ENCODE measurements at regions not wholly inside any gene's neighbourhood (a gene's known extent, or its start where the extent isn't known, plus 50 kb on each side); places are given as distances from the start of the nearest gene placed in this dataset.
"Not testable (repeated sequence)": the region's sequence is repeated elsewhere in the genome, so short reads cannot be mapped to it uniquely, and the experiment has no call there.

DNA sequence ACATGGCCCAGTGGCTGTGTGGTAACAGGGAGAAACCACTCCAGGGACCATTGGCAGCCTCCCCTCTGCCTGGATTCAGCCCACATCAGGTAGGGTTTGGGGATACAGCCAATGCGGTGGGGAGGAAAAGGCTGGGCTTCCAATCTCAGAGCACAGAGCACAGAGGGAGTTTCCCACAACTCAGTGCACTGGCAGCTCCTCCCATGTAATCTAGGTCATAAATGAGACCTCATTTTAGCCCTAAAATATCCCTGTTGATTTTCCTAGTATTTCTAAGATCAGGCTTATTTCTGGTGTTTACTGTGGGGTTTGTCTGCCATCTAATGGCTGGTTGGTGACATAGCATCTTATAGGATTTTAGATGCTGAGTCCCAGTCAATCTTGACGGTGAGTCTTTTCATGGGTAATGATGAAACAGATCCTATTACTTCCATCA, 462.8 kb downstream of the RPIA start:
- H3K27me3 ChIP-seq (ENCODE audit: control insufficient read depth in 5 of 5, insufficient read depth in 4 of 5, low read length in 5 of 5); H3K27ac ChIP-seq (ENCODE audit: low read depth, low read length); H3K4me1 ChIP-seq (ENCODE audit: control insufficient read depth in 5 of 5, insufficient read depth in 5 of 5, low read length in 5 of 5); H3K9ac ChIP-seq (ENCODE audit: low read length in 5 of 5); H3K9me3 ChIP-seq (ENCODE audit: control insufficient read depth in 5 of 5, low read length in 5 of 5); H3K4me3 ChIP-seq (ENCODE audit: low read depth in 1 of 5, low read length in 5 of 5); H3K36me3 ChIP-seq (ENCODE audit: control insufficient read depth in 5 of 5, insufficient read depth in 5 of 5, low read length in 5 of 5): not testable (repeated sequence)

DNA sequence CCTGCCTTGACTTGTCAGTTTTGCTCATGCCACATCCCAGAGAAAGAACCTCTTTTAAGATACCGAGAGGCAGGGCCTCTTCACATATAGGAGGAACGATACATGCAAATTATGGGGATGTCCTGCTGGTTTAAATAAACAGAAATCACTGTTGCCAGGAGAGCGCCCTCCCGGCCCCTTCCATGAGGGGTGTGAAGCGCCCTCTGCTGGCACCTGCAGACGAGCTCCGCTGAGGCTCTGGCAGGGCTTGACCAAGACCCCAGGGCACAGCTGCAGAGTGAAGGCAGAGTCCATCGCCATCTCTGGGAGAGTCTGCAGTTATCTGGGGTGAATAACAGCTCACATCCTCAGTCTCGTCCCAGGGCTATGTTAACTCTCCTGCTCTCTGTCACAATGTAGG, 468.8 kb downstream of the RPIA start:
- not testable (repeated sequence) for H3K4me3 ChIP-seq (ENCODE audit: low read depth in 1 of 5, low read length in 5 of 5); H3K27ac ChIP-seq (ENCODE audit: low read depth, low read length); H3K27me3 ChIP-seq (ENCODE audit: control insufficient read depth in 5 of 5, insufficient read depth in 4 of 5, low read length in 5 of 5); H3K36me3 ChIP-seq (ENCODE audit: control insufficient read depth in 5 of 5, insufficient read depth in 5 of 5, low read length in 5 of 5); H3K4me1 ChIP-seq (ENCODE audit: control insufficient read depth in 5 of 5, insufficient read depth in 5 of 5, low read length in 5 of 5); H3K9me3 ChIP-seq (ENCODE audit: control insufficient read depth in 5 of 5, low read length in 5 of 5); H3K9ac ChIP-seq (ENCODE audit: low read length in 5 of 5)

DNA sequence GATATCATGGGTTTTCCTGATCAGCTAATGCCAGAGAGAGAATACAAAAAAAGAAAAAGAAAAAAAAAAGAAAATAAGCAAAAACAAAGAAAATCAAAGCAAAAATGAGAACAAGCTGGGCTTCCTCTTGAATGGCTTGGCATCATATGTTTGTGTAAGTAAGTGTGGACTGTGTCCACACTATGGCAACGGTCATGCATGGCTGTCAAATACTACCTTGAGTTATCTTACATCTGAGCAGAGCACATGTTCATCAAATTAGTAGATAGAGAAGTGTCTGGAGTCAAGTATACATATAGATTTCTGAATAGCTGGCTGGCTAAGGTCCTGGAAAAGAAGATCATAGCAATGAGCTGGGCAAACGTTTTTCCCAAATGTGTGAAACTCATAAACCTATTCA, 470.2 kb downstream of the RPIA start:
- not testable (repeated sequence) for H3K9ac ChIP-seq (ENCODE audit: low read length in 5 of 5); H3K9me3 ChIP-seq (ENCODE audit: control insufficient read depth in 5 of 5, low read length in 5 of 5); H3K27ac ChIP-seq (ENCODE audit: low read depth, low read length); H3K36me3 ChIP-seq (ENCODE audit: control insufficient read depth in 5 of 5, insufficient read depth in 5 of 5, low read length in 5 of 5); H3K27me3 ChIP-seq (ENCODE audit: control insufficient read depth in 5 of 5, insufficient read depth in 4 of 5, low read length in 5 of 5); H3K4me1 ChIP-seq (ENCODE audit: control insufficient read depth in 5 of 5, insufficient read depth in 5 of 5, low read length in 5 of 5); H3K4me3 ChIP-seq (ENCODE audit: low read depth in 1 of 5, low read length in 5 of 5)

DNA sequence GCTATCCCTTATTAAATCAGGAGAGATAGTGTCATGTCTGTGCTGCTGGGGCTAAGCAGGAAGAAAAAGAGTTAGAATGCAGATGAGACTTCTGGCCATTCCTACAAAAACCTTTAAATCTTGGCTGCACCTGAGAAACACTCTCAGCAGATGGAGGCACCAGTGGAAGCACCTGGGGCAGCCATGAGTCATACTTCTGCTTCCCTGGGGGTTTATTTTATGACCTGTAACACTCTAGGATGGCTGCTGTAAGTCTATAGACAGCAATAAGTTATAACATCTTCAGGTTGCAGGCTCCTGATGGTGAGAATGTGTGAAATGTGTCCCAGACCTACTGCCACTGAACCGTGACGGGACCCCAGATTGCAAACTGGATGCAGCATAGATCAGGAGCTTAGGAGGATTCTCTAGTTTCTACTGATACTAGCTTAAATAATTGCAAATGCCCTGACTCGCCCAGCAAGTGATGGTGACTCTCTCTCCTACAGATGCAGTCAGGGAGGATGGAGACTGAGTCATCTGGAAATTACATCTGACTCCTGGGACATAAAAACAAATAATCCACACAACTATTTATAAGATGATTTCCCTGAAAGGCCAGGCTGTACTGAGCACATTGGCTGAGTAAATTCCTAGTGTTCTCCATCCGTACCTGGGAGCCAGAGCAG, 479.2 kb downstream of the RPIA start:
- not testable (repeated sequence) for H3K27ac ChIP-seq (ENCODE audit: low read depth, low read length); H3K4me1 ChIP-seq (ENCODE audit: control insufficient read depth in 5 of 5, insufficient read depth in 5 of 5, low read length in 5 of 5); H3K36me3 ChIP-seq (ENCODE audit: control insufficient read depth in 5 of 5, insufficient read depth in 5 of 5, low read length in 5 of 5); H3K27me3 ChIP-seq (ENCODE audit: control insufficient read depth in 5 of 5, insufficient read depth in 4 of 5, low read length in 5 of 5); H3K9ac ChIP-seq (ENCODE audit: low read length in 5 of 5); H3K4me3 ChIP-seq (ENCODE audit: low read depth in 1 of 5, low read length in 5 of 5); H3K9me3 ChIP-seq (ENCODE audit: control insufficient read depth in 5 of 5, low read length in 5 of 5)

- not testable (repeated sequence) for H3K4me3 ChIP-seq (ENCODE audit: low read depth in 1 of 5, low read length in 5 of 5); H3K36me3 ChIP-seq (ENCODE audit: control insufficient read depth in 5 of 5, insufficient read depth in 5 of 5, low read length in 5 of 5); H3K4me1 ChIP-seq (ENCODE audit: control insufficient read depth in 5 of 5, insufficient read depth in 5 of 5, low read length in 5 of 5); H3K27me3 ChIP-seq (ENCODE audit: control insufficient read depth in 5 of 5, insufficient read depth in 4 of 5, low read length in 5 of 5); H3K9ac ChIP-seq (ENCODE audit: low read length in 5 of 5); H3K9me3 ChIP-seq (ENCODE audit: control insufficient read depth in 5 of 5, low read length in 5 of 5); H3K27ac ChIP-seq (ENCODE audit: low read depth, low read length)
These were observed 479.7 kb downstream of the RPIA start for GRCh38 chr2:89171174-89171519.

DNA sequence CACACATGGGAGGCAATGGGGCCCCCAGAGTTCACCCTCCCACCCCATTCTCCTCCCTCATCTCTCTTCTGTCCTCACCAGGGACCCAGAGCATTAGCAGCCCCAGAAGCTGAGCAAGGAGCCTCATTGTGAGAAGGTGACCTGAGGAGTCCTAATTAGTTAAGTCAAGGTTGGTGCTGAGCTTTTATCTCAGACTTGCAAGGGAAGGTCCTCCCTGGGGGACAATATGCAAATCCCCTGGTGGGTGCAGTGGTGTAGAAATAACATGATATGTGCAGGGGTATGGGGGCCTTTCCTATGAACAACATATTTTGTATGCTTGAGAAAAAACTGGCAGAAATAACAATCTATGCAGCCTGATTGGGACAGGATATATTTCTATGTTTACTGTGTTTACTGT, 485.5 kb downstream of the RPIA start:
- H3K4me3 ChIP-seq (ENCODE audit: low read depth in 1 of 5, low read length in 5 of 5); H3K4me1 ChIP-seq (ENCODE audit: control insufficient read depth in 5 of 5, insufficient read depth in 5 of 5, low read length in 5 of 5); H3K27me3 ChIP-seq (ENCODE audit: control insufficient read depth in 5 of 5, insufficient read depth in 4 of 5, low read length in 5 of 5); H3K9ac ChIP-seq (ENCODE audit: low read length in 5 of 5); H3K27ac ChIP-seq (ENCODE audit: low read depth, low read length); H3K9me3 ChIP-seq (ENCODE audit: control insufficient read depth in 5 of 5, low read length in 5 of 5); H3K36me3 ChIP-seq (ENCODE audit: control insufficient read depth in 5 of 5, insufficient read depth in 5 of 5, low read length in 5 of 5): not testable (repeated sequence)

DNA sequence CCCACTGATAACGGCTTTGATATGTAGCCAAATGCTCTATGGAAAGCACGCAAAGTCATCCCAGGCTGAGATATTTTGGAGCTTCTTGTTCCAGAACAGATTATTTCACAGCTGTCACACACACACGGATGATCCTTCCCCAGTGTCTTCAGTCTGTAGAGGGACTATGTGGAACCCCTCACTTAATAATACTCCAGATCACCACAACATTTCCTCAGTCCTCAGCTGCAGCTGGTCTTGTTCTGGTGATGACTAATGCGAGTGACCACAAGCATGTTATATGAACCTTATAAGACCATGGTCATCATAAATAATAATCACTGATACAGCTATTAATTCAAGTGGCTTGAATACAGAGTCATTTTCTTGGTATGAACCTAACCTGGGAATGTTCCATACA, 490.7 kb downstream of the RPIA start:
- not testable (repeated sequence) for H3K4me3 ChIP-seq (ENCODE audit: low read depth in 1 of 5, low read length in 5 of 5); H3K9ac ChIP-seq (ENCODE audit: low read length in 5 of 5); H3K9me3 ChIP-seq (ENCODE audit: control insufficient read depth in 5 of 5, low read length in 5 of 5); H3K27ac ChIP-seq (ENCODE audit: low read depth, low read length); H3K36me3 ChIP-seq (ENCODE audit: control insufficient read depth in 5 of 5, insufficient read depth in 5 of 5, low read length in 5 of 5); H3K4me1 ChIP-seq (ENCODE audit: control insufficient read depth in 5 of 5, insufficient read depth in 5 of 5, low read length in 5 of 5); H3K27me3 ChIP-seq (ENCODE audit: control insufficient read depth in 5 of 5, insufficient read depth in 4 of 5, low read length in 5 of 5)

- not testable (repeated sequence) for H3K9ac ChIP-seq (ENCODE audit: low read length in 5 of 5); H3K9me3 ChIP-seq (ENCODE audit: control insufficient read depth in 5 of 5, low read length in 5 of 5); H3K4me1 ChIP-seq (ENCODE audit: control insufficient read depth in 5 of 5, insufficient read depth in 5 of 5, low read length in 5 of 5); H3K4me3 ChIP-seq (ENCODE audit: low read depth in 1 of 5, low read length in 5 of 5); H3K27ac ChIP-seq (ENCODE audit: low read depth, low read length); H3K27me3 ChIP-seq (ENCODE audit: control insufficient read depth in 5 of 5, insufficient read depth in 4 of 5, low read length in 5 of 5); H3K36me3 ChIP-seq (ENCODE audit: control insufficient read depth in 5 of 5, insufficient read depth in 5 of 5, low read length in 5 of 5)
These were observed 493.3 kb downstream of the RPIA start for GRCh38 chr2:89184746-89185145.

DNA sequence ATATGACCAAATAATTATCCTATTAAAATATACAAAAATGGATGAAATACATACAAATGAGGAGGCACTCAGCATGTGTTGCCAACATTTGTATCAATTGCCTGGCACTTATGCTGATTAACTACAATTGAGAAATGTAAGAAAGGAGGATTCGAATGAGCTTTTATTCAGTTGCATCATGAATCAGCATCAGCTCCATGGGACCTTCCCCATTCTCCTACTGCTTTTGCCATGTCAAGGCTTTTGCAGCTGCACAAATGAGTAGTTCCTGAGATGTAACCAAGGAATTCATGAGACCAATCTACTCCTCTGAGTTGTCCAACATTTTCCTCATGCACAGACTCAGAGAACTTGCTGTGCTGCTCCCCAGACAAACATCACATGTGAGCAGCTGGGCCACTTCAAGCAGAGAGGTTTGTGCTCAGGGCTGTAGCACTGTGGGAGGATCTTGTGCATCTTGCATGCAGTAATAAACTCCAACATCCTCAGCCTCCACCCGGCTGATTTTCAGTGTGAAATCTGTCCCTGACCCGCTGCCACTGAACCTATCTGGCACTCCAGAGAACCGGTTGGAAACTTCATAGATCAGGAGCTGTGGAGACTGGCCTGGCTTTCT, 504.3 kb downstream of the RPIA start:
- H3K4me3 ChIP-seq (ENCODE audit: low read depth in 1 of 5, low read length in 5 of 5); H3K4me1 ChIP-seq (ENCODE audit: control insufficient read depth in 5 of 5, insufficient read depth in 5 of 5, low read length in 5 of 5); H3K27ac ChIP-seq (ENCODE audit: low read depth, low read length); H3K9ac ChIP-seq (ENCODE audit: low read length in 5 of 5); H3K36me3 ChIP-seq (ENCODE audit: control insufficient read depth in 5 of 5, insufficient read depth in 5 of 5, low read length in 5 of 5); H3K9me3 ChIP-seq (ENCODE audit: control insufficient read depth in 5 of 5, low read length in 5 of 5); H3K27me3 ChIP-seq (ENCODE audit: control insufficient read depth in 5 of 5, insufficient read depth in 4 of 5, low read length in 5 of 5): not testable (repeated sequence)

- H3K9ac ChIP-seq (ENCODE audit: low read length in 5 of 5); H3K4me3 ChIP-seq (ENCODE audit: low read depth in 1 of 5, low read length in 5 of 5); H3K4me1 ChIP-seq (ENCODE audit: control insufficient read depth in 5 of 5, insufficient read depth in 5 of 5, low read length in 5 of 5); H3K9me3 ChIP-seq (ENCODE audit: control insufficient read depth in 5 of 5, low read length in 5 of 5); H3K36me3 ChIP-seq (ENCODE audit: control insufficient read depth in 5 of 5, insufficient read depth in 5 of 5, low read length in 5 of 5); H3K27ac ChIP-seq (ENCODE audit: low read depth, low read length); H3K27me3 ChIP-seq (ENCODE audit: control insufficient read depth in 5 of 5, insufficient read depth in 4 of 5, low read length in 5 of 5): not testable (repeated sequence)
These were observed 505.2 kb downstream of the RPIA start for GRCh38 chr2:89196719-89197118.

- not testable (repeated sequence) for H3K27me3 ChIP-seq (ENCODE audit: control insufficient read depth in 5 of 5, insufficient read depth in 4 of 5, low read length in 5 of 5); H3K9me3 ChIP-seq (ENCODE audit: control insufficient read depth in 5 of 5, low read length in 5 of 5); H3K27ac ChIP-seq (ENCODE audit: low read depth, low read length); H3K9ac ChIP-seq (ENCODE audit: low read length in 5 of 5); H3K4me1 ChIP-seq (ENCODE audit: control insufficient read depth in 5 of 5, insufficient read depth in 5 of 5, low read length in 5 of 5); H3K4me3 ChIP-seq (ENCODE audit: low read depth in 1 of 5, low read length in 5 of 5); H3K36me3 ChIP-seq (ENCODE audit: control insufficient read depth in 5 of 5, insufficient read depth in 5 of 5, low read length in 5 of 5)
These were observed 506.6 kb downstream of the RPIA start for GRCh38 chr2:89198026-89198425.
